HG03196 (cell line): ENCODE measurements at regions not wholly inside any gene's neighbourhood (a gene's known extent, or its start where the extent isn't known, plus 50 kb on each side); places are given as distances from the start of the nearest gene placed in this dataset.

ENCODE experiments used
- ATAC-seq: cut with Tn5 transposase; IDR thresholded peaks from one replicate; pipeline ENCODE4 v1.9.1; 2021; ENCODE audit not compliant: unreplicated experiment

DNA sequence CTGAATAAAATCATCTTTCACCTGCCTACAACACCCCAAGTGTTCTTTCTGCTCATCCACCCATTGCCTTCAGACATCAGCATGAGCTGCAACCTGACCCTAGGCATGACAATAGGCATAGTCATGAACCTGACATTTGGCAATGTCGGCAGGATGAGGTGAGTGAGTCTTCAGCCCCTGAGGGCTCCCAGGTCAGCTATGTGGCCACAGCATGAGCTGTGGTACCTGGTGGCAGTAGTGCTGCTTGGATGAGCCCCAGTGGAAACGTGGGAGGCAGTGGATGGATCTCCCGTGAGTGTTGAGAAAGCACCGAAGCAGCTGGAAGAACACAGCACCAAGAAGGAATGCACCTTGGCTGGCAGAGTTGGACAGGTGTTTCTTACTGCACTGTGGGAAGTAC, 334.8 kb upstream of the FAR2 start:
- no peak for ATAC-seq

GRCh38 chr12:28817524-28817923, 331.6 kb upstream of the FAR2 start:
- ATAC-seq = no peak

- no peak for ATAC-seq
These were observed 324.8 kb upstream of the FAR2 start for GRCh38 chr12:28824193-28824846.

DNA sequence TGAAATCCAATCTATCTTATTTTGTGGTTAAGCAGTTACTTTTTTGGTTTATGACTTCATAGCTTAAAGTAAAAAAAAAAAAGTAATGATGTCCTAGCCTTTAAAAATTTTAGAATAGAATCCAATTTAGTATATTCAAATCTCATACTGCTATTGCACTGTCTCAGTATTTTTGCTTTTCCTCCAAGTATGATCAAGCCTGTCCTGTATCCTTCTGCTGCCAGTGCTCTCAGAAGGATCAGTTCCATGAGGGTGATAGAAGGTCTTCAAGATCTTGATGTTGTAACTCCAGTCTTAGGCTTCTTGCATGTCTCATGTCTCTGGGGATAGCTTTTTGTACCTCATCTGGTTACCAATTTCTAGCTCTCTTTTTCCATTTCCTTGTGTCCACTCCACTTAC, 324.2 kb upstream of the FAR2 start:
- no peak for ATAC-seq

- no peak for ATAC-seq
These were observed 322.3 kb upstream of the FAR2 start for GRCh38 chr12:28826766-28827165.

- ATAC-seq = no peak
These were observed 321.2 kb upstream of the FAR2 start for GRCh38 chr12:28827861-28828260.

- no peak for ATAC-seq
These were observed 320.8 kb upstream of the FAR2 start for GRCh38 chr12:28828318-28828717.

DNA sequence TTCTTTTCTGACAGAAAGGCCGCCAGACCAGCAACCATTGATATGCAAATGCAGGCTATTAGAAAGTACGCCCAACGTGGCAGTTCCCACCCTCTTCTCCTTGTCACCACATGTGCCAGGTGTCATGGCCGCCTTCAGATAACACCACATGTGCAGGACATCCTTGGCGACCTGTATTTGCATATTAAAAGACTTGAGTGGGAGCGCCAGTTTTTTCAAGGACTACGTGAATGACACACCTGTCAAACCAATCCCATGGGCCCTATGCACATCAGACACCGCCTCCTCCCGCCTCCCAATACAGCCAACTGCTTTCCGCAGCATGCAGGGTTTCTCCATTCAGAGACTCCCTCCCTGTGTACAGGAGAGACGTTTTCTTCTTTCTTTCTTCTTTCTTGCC, 318.6 kb upstream of the FAR2 start:
- no peak for ATAC-seq

DNA sequence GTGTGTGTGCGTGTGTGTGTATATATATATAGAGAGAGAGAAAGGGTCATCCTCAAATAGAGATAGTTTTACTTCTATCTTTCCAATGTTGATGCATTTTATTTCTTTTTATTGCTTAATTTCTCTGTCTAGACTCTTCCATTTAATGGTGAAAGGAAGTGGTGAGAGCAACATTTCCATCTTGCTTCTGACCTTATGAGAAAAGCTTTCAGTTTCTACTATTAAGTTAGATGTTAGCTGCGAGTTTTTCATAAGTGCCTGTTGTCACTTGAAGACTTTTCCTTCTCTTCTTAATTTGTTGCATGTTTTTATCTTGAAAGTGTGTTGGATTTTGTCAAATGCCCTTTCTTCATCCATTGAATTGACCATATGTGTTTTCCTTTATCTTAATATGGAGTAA, 304.4 kb upstream of the FAR2 start:
- no peak for ATAC-seq

DNA sequence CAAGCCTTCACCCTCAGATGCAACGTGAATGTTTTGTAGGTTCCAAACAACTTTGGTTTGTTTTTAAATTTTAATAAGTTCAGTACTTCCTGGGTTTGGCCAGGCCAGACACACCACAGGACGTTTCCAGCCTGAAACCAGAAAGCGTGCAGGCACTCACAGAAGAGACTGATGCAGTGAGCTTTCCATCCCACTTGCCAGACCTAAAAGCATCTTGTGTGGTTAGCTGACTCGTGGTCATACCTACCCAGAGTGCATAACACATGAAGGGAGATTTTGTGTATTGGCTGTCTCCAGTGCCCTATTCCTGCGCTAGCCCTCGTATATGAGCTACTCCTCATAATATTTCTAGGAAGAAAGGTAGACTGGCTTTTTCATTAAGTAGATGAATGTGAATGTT, 297.3 kb upstream of the FAR2 start:
- ATAC-seq = no peak

DNA sequence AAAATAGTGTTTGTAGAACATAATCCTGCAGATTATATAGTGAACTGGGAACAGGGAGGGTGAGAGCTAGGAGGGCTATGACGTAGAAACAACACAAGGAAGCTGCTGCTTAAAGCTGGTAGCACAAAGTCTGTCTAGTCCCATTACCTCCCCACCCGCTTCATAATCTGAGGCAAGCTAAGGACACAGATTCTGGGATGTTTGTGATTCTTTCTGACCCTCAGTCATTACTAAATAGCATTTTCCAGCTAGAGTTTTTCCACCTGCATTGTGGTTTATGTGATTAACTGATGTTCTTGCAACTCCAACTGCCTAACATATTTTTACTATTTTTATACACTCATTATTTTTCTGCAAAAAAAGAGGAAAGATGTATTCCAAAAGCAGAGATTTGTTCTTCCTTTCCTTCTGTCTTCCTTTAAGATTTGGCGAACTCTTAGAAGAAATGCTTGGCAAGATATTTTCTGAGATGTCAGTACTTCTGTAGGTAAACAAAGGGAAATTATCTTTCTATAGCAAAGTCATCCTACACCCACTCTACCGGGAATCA, 293.2 kb upstream of the FAR2 start:
- ATAC-seq = no peak

GRCh38 chr12:28857369-28857768, 291.7 kb upstream of the FAR2 start:
- ATAC-seq = no peak

- no peak for ATAC-seq
These were observed 289.5 kb upstream of the FAR2 start for GRCh38 chr12:28859551-28859950.

DNA sequence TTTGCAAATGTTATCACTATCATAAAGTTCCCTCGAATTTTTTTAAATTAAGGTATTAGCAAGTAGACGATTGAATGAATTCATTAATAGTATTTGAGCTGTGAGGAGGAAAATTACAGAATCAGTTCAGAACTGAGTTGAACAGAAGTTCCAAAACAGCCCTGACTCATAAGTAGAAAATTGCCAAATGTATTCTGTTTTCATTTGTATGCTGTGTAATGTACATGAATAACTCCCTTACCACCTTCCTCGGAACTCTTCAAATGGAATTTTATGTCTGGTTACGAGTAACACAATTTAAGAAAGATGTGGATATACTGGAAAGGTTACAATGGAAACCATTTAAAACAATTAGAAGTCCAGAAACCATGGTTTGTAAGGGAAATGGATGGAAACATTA, 283.3 kb upstream of the FAR2 start:
- no peak for ATAC-seq

DNA sequence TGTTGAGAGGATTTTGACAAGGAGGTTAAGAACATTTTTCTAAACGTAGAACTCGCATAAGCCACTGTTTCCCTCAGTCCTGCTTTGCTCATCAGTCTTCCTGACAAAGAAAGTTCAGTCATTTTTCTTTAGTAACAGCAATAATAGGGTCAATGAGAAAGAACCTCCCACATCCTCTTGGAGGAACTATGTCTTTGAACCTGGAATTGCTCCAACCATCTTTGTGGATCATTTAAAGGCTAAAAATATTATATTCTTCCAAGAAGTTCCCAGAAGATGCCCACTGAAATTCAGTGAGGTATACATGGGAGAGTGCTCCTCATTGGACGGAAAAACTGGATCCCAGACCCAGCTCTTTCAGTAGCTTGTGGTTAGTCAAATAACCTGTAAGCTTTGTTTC, 282.8 kb upstream of the FAR2 start:
- no peak for ATAC-seq

- ATAC-seq = no peak
These were observed 282.2 kb upstream of the FAR2 start for GRCh38 chr12:28866715-28867503.

DNA sequence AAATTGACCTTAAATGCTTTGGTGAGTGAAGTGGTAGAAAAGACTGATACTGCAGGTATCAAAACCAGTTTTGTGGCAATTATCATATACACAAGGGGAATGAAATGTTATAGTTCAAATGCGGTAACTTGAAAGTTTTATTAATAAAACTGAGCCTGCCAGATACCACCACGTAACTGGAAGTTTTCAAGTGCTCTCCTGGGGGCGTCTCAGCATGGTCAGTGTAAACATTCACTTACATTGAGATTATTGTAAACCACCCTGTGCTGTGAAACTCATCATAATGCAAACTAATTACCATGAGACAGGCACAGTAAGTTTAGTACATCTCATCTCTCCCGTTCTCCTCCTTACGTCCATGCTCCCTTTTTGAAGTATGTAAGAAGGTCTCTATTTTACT, 280.7 kb upstream of the FAR2 start:
- ATAC-seq = no peak

GRCh38 chr12:28869197-28869596, 279.9 kb upstream of the FAR2 start:
- no peak for ATAC-seq

- no peak for ATAC-seq
These were observed 278.1 kb upstream of the FAR2 start for GRCh38 chr12:28870839-28871440.

DNA sequence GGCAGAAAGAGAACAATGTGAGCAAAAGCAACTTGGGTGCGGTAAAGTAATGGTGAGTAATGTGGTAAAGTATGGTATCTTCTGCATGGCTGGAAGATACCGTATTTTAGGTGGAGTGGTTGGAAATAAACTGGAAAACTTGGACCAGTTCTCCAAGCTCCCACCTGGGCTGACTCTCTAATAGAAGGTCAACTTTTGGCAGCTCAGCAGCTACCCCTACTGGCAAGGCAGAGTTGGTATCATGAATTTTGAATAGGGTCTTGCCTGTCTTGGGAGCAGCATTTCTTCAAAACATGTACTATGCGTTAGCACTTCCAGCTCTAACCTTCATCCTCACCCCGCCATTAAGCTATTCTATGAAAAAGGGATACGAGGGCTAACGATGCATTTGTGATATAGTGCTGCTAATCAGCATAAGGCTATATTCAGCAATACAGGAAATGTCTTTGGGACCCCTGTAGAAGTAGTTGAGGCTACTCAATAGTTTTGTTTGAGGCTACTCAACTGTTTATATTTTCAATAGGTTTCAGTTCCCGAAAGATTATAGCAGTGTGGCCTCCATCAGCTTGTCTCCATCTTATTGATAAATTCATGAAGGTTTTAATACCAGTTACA, 276.3 kb upstream of the FAR2 start:
- no peak for ATAC-seq

- ATAC-seq = no peak
These were observed 274.3 kb upstream of the FAR2 start for GRCh38 chr12:28874758-28875157.
